GM18870 (cell line): ENCODE measurements at regions not wholly inside any gene's neighbourhood (a gene's known extent, or its start where the extent isn't known, plus 50 kb on each side); places are given as distances from the start of the nearest gene placed in this dataset.

Source experiments
- ATAC-seq: cut with Tn5 transposase; IDR thresholded peaks from one replicate; pipeline ENCODE4 v1.9.1; 2021; ENCODE audit warnings: moderate library complexity; ENCODE audit not compliant: unreplicated experiment

DNA sequence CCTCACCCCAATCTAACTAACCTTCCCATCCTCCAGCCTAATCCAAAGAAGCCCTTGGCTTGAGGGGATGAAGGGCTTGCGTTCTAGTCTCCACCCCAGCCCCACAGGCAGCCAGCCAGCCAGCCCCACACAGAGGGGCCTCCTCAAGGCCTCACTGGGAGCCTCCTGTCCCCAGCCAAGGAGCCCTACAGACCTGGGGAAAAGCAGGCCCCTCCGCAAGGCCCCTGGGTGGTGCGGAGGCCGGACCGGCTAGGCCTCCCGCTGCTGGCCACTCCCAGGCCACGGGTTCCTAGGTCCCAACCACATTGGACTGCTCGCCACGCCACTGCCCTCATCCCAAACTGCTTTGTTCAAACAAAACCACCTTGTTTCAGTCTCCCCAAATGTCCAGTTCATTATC, 78.0 kb downstream of the ZIC5 start:
- no peak for ATAC-seq

DNA sequence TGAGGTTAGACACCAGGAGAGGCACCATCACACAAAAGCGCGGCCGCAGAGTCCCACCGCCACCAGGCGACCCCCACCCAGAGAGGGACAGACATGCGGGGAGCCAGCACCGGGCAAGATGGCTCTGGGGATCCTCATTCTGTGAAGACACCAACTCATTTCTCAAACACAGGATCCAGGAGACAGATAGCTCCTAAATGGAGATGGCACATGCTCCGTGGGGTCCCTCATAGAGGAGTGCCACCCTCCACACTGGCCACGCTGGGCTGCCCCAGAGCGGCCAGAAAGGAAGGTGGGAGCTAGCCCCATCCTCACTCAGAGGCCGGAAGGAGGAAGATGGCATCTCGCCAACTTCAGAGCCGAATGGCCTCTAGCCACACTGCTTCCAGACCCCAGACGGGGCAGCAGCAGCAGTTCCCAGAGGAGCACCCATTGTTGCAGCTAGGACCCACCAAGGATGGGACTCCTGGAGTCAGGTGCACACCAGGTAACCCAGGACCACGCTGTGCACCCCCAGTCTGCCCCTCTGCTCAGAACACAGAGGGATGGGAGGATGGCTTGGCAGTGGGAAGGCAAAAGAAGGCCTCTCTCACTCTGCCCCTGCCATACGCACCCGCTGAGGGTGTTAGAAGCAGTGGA, 78.6 kb downstream of the ZIC5 start:
- no peak for ATAC-seq

DNA sequence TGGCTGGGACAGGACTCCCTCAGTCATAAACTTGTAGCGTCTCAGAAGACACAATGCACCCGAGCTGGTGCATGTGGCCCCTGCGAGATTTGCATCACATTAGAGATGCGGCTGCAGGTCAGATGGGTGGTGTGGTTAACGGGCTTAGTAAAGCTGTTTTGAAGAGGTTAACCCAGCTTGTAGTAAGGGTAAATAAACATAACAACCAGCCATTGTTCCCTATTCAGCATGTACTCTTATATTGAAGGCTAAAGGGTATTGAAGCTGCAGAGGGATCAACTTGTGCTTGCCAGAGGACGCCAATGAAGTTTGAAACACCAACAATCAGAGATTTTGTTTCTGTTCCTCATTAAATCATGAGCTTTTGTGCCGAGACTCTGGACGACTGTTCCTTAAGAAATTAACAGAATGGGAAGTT, 79.4 kb downstream of the ZIC5 start:
- ATAC-seq: no peak

DNA sequence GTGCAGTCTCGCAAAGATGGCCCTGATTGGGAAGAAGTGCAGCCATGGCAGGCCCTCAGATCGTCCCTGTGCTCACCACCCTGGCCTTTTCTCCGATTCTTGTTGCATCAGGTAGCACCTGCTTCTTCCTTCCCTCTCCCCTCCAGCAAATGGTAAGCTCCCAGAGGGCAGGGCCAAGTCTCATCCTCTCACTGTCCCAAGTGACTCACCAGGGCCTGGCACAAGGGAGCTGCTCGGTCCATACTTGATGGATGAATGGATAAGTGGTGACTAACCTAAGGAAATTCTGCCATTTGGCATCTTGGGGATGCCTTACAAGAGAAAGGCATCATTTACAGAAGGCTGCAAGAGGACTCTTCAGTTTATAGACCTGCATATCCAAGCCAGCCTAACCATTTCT, 84.9 kb downstream of the ZIC5 start:
- no peak for ATAC-seq

DNA sequence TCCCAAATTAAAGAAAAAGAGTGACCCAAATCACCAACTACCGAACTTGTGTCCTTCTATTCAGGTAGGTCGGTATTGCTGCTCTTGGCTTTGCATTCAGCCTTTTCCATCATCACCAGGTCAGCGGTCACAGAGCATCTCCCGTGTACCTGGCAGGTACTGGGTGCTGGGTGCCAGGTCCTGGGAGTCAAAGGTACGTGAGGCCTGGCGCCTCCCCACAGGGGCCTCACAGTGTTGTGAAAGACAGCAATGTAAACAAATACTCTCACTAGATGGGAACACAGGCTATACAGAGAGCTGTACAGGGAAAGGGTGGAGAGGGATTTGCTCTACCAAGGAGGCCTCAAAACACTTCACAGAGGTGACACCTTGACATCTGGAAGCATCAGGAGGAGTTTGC, 86.7 kb downstream of the ZIC5 start:
- ATAC-seq: no peak

DNA sequence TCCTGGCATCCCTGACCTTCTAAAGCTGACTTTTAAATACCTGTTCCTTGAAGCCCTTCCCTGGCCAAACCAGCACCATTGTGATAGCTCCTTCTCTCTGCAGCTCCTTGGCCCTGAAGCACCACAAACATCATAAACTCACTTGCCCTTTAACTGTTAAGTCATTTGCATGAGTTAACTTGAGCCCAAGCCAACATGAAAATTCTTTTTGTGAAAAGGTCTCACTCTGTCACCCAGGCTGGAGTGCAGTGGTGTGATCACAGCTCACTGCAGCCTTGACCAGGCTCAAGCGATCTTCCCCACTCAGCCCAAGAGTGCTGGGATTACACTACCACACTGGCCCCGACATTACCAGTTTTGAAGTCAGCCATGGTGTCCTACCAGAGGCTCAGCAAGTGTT, 87.8 kb downstream of the ZIC5 start:
- ATAC-seq: no peak

DNA sequence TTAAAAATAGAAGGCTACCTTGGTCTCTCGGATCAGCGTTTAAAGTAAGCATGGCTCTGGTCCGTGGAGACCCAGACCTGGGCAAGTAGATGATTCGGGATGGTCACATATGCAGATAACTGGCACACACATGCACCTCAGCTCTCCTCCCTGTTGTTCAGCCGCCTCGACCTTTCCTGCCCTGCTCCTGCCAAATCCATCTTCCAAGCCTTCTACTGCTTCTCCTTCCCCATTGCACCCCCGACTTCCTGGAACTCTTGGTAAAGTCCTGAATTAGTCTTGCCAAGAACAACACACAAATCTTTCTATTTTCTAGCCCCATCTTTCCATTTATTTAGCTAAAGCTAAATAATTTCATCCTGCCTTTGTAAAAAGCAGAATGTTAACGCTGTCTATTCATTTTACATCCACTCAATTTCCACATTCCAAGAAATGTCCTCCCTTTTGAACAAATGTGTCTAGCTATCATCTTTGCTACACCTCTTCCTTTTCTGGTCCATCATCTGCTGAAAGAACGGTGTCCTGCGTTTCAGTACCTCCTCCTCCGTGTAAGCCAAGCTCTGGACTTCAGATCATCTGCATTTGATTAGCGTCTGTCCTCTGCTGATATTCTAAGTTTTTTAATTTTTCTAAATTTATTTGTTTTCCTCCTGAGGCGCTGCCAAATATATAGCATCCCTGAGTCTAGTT, 92.5 kb downstream of the ZIC5 start:
- no peak for ATAC-seq

DNA sequence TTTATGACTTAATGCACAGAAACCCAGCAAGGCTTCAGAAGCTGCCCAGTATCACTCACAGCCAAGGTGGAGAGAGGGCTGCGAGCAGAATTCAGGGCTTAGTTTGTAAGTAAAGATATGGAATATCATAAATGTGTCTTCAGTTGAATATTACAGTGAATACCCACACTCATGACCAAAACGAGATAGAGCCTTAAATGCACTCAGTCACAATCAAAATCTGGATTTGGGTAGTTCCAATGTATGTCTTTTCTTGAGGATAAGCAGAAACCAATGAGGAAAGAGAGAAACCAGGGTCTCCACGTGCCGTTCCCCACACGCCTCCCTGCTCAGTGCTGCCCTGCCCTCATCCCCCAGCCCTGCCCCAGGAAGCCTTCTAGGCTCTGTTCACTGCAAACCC, 94.9 kb downstream of the ZIC5 start:
- ATAC-seq: no peak

DNA sequence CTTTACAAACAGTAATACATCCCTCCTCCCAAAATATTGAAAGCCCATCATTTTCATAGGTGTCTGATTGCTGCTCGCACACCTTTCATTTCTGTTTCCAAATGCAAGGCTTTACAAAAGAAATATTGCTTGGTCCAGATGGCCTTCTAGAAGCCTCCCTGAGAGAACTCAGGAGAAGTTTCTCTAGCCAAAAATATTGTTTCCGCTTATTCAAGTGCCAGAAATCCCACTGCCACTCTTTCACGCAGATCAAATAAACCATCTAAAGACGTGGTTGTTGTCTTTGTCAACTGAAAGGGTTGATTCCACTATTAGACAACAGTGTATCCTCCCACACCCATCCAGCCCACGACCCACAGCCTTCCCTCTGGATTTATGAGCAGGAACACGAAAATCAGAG, 96.2 kb downstream of the ZIC5 start:
- no peak for ATAC-seq

DNA sequence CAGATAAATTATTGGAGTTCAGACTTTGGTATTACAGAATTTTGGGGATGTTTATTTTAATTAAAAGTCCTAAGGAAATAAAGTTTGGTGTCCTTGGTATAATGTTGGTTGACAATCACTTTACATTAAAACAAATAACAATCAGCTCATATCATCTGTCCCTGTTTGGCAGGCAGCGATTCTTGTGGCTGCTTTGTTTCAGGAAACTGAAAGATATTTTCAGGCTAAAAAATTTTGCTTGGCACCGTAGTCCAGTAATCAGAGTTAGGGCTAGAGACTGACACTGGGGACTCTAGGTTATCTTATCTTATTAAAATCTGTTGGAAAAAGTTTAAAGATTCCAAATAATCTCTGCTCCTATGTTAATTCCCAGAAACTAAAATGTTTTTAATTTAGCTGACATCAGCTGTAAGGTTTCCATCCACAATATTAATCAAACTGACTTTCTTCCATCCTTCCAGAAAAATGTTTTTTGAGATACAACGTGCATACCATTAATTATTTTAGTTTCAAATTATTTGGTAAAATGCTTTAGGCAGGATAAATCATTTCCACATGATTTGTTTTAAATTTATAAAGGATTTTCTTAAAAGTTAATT, 97.6 kb downstream of the ZIC5 start:
- no peak for ATAC-seq

DNA sequence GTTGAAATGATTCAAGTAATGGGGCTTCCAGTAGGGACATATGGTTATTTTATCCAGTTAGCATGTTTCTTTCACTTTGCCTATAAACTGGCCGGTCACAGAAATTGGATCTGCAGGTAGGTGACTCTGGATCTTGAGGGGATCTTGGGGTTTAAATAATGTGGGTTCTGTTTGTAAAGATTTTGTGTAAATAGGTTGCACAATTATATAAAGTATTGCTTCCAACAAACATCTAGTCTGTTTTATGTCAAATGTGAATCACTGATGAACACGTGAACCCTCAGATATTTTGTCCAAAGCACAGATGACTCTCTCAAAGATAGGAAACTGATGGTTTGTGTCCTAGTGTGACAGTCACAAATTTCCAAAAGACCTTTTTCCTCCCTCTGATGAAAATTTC, 98.4 kb downstream of the ZIC5 start:
- no peak for ATAC-seq

DNA sequence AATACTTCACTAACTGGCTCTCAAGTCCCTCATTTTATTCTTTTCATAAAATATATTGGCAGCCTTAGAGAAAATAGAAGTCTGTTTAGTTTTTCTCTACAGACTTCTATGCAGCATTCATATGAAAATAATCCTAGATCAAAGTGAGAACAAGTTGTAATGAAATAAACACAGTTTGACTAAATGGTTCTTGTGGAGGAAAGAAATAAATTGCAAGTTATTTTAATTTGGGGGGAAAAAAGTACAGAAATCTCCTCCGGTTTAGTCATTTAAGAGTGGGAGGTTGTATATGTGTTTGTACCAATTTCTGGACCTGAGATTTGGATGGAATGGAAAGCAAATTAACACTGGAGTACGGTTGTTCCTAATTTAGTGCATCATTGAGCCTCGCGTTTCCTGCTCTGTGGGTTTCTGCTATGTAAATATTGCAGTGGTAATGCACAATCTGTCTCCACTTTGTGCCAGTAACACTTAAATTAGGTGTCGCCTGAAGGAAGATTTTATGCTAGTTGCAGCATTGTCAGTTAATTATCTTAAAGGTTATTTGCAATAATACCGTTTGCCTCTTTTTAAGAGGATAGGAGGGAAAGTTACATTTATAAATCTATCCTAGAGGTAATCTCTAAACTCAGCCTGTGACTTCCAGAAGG, 100.2 kb downstream of the ZIC5 start:
- ATAC-seq: no peak

DNA sequence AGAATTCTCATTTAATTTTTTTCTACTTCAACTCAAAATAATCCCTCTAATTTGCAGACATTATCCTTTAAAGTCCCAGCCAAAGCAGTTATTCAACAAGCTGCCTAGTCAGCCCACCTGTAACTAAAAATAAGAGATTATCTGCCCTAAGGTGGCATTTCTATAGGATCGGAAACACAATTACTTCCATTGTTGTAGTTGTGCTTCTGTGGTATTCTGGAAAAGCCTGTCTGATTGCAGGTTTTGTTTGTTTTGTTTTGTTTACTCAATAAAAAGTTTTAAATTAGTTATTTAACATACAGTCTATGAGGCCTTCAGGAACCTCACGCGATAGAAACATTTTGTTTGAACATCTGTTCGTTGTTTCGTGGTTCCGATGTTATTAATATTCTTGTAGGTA, 101.0 kb downstream of the ZIC5 start:
- no peak for ATAC-seq

DNA sequence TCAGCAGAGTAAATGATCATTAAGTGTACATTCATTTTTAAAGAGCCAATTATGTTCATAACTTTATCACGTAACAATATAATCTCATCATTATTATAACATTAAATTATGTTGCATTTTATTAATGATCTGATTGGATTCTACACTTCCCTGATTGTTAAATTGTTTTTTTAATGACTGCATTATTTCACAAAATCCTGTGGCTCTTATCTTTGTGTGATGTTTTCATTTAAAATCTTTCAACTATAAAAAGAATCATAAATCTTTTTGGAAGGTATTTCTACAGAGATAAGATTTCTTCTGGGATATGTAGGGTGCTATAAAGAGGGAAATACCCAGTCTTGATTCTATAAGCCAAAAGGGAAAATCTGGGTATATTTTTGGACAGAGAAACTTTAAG, 101.7 kb downstream of the ZIC5 start:
- no peak for ATAC-seq

DNA sequence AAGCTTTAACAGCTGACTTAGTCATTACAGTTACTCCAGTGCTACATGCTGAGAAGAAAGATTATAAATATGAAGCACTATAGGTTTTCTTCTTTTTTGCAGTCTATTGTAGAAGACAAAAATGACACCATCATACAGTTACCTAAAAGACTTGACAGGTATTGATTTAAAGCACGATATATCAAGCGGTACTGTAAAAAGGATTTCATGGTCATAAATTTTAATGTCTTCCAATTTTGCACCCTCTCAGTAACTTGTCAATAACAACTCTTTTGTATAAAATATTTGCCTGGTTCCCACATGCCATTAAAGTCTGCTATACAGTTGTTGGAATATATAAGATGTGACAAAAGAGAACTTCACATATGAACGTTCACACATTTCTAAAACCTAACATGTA, 102.8 kb downstream of the ZIC5 start:
- no peak for ATAC-seq

DNA sequence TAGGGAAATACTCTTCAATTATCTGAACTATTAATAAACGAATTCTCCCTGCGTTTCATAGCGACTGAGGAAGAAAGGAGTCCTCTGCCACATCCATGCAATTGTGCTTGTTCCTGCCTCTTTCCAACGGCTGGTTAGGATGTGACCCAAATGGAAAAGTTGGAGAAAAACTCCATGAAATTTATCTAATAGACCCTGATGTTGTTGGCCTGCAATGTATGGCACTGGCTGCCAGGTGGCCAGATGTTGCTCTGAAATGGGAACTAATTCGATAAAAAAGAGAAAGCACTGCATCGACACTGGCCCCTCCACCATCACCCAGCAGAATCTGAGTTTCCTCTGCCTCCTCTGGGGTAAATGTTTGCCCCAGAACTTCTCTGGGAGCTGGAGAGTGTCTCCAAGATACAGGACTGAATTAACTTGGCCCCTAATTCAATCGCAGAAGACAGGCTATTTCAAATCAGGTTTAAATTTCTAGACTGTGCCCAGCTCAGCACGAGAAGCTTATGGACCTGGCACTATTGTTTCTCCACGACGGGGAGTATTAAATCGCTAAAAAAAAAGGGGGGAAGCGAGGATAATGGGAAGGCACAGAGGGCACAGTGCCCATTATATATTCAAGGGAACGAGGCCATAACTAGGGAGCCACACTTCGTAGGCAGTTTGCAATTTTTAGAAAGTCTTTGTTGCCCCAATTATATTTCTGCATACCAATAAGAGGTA, 103.9 kb downstream of the ZIC5 start:
- ATAC-seq: no peak

DNA sequence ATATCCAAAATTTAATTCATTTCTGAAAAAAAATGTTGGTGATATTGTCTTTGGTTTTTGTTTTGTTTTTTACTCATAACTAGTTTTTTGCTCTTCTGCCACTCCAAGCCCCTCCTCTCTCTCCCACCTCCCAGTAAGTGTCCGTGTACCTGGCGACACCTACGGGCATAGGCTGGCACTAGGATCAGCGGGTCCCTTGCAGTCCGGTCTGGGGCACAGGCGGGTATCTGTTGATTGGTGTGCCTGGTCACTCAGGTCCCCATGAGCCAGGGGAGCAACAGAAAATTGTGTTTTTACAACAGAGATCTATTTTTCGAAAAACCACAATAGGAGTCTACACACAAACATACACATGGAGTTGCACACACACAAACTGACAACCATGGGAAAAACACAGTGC, 104.8 kb downstream of the ZIC5 start:
- no peak for ATAC-seq

DNA sequence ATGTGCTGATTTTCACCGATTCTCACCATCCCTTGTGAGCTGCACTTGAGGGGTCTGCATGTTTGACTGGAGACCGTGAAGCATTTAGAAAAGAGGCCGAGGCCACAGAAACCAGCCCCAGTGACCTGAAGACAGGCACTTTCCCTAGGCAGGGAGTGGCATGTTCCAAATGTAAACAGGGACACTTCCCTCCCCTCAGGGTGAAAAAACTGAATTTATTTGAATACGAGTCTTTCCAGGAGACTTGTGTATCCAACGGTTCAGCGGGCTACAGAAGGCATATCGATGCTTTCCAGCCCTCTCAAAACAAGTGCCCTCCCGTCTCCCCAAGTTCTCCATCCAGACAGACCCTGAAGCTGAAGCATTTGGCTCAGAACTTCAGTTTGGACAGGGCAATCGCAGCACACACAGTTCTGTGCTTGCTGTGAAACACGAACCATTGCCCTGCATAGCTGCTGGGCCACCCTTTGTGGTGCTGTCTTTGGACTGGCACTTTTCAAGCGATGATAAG, 106.1 kb downstream of the ZIC5 start:
- ATAC-seq: no peak

DNA sequence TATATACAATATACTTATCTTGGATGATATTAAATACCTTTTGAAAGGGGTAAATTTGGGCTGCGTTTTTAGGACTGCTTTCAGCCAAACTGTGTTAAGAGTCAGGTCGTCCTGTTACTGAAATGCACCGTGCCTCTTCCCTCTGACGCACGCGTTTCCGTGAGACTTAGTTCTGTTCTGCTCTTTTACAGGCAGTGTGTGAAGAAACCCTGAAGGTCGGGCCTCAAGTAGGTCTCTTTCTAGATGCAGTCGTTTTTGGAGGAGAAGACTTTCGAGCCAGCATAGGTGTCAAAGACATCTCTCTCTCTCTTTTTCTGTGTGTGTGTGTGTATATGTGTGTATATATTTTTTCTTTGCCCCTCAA, 107.0 kb downstream of the ZIC5 start:
- ATAC-seq: no peak

DNA sequence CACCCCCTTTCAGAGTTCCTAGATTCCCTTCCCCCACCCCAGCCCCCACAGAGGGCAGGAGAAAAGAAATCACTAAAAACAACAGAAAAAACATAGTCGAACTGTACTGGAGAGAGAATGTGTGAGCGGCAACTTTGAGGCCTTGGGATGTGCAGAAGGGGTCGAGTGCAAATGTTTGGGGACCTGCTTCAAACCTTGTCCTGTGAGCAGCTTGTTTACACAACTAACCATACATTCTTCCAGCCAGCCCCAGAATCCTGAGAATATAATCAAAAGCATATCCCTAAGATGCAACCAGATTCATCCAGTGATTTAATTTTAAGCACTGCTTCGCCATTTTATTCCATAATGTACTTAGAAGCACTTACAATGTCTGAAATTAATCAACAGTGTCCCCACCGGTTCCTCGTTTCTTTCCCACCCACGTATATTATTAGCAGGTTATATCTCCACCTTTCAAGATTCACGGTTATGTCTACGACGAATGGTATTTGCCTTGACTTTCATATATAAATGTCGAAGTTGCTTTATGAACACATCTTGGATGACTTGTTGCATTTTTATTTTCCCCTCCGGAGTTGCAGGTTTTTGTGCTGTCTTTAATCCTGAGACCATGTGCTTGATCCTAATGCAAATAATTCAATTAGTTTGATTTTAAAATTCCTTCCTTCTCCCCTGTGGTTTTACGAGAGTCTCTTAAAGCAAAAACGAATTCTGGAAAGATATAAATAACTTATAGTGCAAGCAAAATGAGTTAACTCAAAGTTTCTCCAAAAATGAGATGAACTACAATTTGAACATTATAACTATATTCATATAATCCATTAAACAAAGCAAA, 107.6 kb downstream of the ZIC5 start:
- no peak for ATAC-seq
